ENCODE measurements at regions not wholly inside any gene's neighbourhood (a gene's known extent, or its start where the extent isn't known, plus 50 kb on each side); places are given as distances from the start of the nearest gene placed in this dataset.
"Not testable (repeated sequence)": the region's sequence is repeated elsewhere in the genome, so short reads cannot be mapped to it uniquely, and the experiment has no call there.

DNA sequence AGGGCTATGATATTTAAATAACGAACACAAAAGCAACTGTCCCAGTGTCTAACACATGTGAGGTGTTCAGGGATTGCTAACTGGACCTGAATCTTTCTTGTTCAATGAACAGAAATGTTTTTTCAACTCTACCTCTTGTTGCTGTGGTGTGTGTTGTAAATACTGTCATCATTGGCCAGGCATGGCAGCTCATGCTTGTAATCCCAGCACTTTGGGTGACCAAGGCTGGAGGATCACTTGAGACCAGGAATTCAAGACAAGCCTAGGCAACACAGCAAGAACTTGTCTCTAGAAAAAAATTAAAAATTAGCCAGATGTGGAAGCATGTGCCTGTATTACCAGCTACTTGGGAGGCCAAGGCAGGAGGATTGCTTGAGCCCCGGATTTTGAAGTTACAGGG lies 1250.9 kb downstream of the TYW1 start:
- H3K4me3 ChIP-seq (ENCODE audit: low read length in 3 of 3), result no peak overlapping the region
- H3K36me3 ChIP-seq (ENCODE audit: control insufficient read depth in 2 of 3, insufficient read depth in 3 of 3, low read length in 3 of 3), result no peaks in the 10 kb centered on the region
- peaks cover 0 to 4% (median 0%) of the 10 kb centered on the region in 3 donors for H3K9me3 ChIP-seq (ENCODE audit: control insufficient read depth in 2 of 3, insufficient read depth in 1 of 3, low read length in 3 of 3)
- H3K27ac ChIP-seq (ENCODE audit: low read depth in 2 of 2, low read length in 2 of 2), result no peak overlapping the region
- H3K4me1 ChIP-seq (ENCODE audit: control insufficient read depth in 2 of 3, insufficient read depth in 2 of 3, low read depth in 1 of 3, low read length in 3 of 3), result no peaks in the 10 kb centered on the region
- DNase-seq (peak in 1 of 5 donors; percentile 40), FAIRE-seq (no peak)
- TF ChIP-seq, protein P1, sequence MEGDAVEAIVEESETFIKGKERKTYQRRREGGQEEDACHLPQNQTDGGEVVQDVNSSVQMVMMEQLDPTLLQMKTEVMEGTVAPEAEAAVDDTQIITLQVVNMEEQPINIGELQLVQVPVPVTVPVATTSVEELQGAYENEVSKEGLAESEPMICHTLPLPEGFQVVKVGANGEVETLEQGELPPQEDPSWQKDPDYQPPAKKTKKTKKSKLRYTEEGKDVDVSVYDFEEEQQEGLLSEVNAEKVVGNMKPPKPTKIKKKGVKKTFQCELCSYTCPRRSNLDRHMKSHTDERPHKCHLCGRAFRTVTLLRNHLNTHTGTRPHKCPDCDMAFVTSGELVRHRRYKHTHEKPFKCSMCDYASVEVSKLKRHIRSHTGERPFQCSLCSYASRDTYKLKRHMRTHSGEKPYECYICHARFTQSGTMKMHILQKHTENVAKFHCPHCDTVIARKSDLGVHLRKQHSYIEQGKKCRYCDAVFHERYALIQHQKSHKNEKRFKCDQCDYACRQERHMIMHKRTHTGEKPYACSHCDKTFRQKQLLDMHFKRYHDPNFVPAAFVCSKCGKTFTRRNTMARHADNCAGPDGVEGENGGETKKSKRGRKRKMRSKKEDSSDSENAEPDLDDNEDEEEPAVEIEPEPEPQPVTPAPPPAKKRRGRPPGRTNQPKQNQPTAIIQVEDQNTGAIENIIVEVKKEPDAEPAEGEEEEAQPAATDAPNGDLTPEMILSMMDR (IDR thresholded peaks at IDR 0.05; ENCODE audit: borderline replicate concordance, extremely low read depth, insufficient read depth), result no peak
- no peaks in the 10 kb centered on the region for H3K27me3 ChIP-seq (ENCODE audit: control insufficient read depth, insufficient read depth, low read length)
- no peak overlapping the region for H3K9ac ChIP-seq (ENCODE audit: low read length in 3 of 3)
- intact Hi-C loops (cut with DNase I), result no loop called here

DNA sequence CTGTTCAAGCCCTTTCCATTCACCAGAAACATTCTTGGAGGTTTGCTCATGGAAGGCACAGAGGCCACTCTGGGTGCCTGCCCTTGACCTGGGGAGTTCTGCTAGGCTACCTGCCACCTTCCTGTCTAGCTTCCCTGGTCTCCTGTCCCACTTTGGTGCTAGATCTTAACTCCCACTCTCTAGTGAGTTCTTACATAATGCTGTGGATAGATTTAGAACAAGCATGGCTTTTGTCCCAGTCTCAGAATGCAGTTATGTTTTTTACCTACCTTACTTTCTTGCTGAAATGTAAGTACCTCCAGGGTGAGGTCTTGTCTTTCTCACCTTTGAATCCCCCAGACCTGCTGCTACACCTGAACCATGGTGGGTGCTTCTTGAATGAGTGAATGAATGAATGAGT lies 1252.3 kb downstream of the TYW1 start:
- DNase-seq (no peak), FAIRE-seq (no peak)
- H3K9ac ChIP-seq (ENCODE audit: low read length in 3 of 3), result no peak overlapping the region
- TF ChIP-seq, protein P1 (IDR thresholded peaks at IDR 0.05; ENCODE audit: borderline replicate concordance, extremely low read depth, insufficient read depth), result no peak
- no peaks in the 10 kb centered on the region for H3K27me3 ChIP-seq (ENCODE audit: control insufficient read depth, insufficient read depth, low read length)
- H3K36me3 ChIP-seq (ENCODE audit: control insufficient read depth in 2 of 3, insufficient read depth in 3 of 3, low read length in 3 of 3), result no peaks in the 10 kb centered on the region
- no peak overlapping the region for H3K4me3 ChIP-seq (ENCODE audit: low read length in 3 of 3)
- peaks cover 0 to 4% (median 0%) of the 10 kb centered on the region in 3 donors for H3K9me3 ChIP-seq (ENCODE audit: control insufficient read depth in 2 of 3, insufficient read depth in 1 of 3, low read length in 3 of 3)
- intact Hi-C loops (cut with DNase I), result no loop called here
- no peak overlapping the region for H3K27ac ChIP-seq (ENCODE audit: low read depth in 2 of 2, low read length in 2 of 2)
- H3K4me1 ChIP-seq (ENCODE audit: control insufficient read depth in 2 of 3, insufficient read depth in 2 of 3, low read depth in 1 of 3, low read length in 3 of 3), result no peaks in the 10 kb centered on the region

DNA sequence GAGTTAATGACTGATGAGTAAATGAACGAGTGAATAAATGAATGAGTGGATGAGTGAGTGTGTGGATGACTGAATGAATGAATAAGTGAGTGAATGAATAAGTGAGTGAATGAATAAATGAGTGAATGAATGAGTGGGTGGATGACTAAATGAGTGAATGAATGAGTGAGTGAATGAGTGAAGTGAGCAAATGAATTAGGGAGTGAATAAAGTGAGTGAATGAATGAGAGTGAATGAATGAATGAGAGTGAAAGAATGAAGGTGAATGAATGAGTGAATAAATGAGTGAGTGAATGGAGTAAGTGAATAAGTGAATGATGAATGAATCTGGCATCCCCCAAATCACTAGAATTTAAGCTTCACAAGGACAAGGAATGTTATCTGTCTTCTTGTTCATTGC lies 1253.0 kb downstream of the TYW1 start:
- Histone ChIP-seq H3K4me3 (ENCODE audit: low read length in 3 of 3) (no peak overlapping the region), H3K9me3 (ENCODE audit: control insufficient read depth in 2 of 3, insufficient read depth in 1 of 3, low read length in 3 of 3) (peaks cover 0 to 4% (median 0%) of the 10 kb centered on the region in 3 donors), H3K36me3 (ENCODE audit: control insufficient read depth in 2 of 3, insufficient read depth in 3 of 3, low read length in 3 of 3) (no peaks in the 10 kb centered on the region), H3K27me3 (ENCODE audit: control insufficient read depth, insufficient read depth, low read length) (peaks cover 3% of the 10 kb centered on the region), H3K27ac (ENCODE audit: low read depth in 2 of 2, low read length in 2 of 2) (no peak overlapping the region), H3K9ac (ENCODE audit: low read length in 3 of 3) (no peak overlapping the region), H3K4me1 (ENCODE audit: control insufficient read depth in 2 of 3, insufficient read depth in 2 of 3, low read depth in 1 of 3, low read length in 3 of 3) (no peaks in the 10 kb centered on the region)
- intact Hi-C loops (cut with DNase I), result no loop called here
- TF ChIP-seq, protein P1 (IDR thresholded peaks at IDR 0.05; ENCODE audit: borderline replicate concordance, extremely low read depth, insufficient read depth), result no peak
- no peak for FAIRE-seq
- DNase-seq, result no peak

DNA sequence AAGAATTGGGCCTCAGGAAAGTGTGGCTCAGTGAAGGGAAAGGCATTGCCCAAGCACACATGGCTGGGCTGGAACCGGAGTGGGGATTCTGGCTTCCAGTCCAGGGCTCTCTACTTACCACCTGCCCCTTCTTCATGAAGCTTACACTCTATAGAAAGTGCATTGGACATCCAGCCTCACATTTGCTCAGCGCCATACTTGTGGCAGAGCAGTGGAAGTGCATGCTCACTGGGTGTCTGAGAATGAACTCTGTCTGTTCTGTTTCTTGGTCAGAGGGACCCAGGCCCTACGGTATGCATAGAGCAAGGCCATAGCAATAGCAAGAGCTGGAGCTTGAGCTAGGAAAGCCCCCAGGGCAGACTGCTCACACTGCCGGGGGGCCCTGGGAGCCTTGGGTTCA lies 1253.5 kb downstream of the TYW1 start:
- Histone ChIP-seq H3K9me3 (ENCODE audit: control insufficient read depth in 2 of 3, insufficient read depth in 1 of 3, low read length in 3 of 3) (peaks cover 0 to 4% (median 0%) of the 10 kb centered on the region in 3 donors), H3K9ac (ENCODE audit: low read length in 3 of 3) (no peak overlapping the region), H3K4me1 (ENCODE audit: control insufficient read depth in 2 of 3, insufficient read depth in 2 of 3, low read depth in 1 of 3, low read length in 3 of 3) (no peaks in the 10 kb centered on the region), H3K27me3 (ENCODE audit: control insufficient read depth, insufficient read depth, low read length) (peaks cover 3% of the 10 kb centered on the region), H3K27ac (ENCODE audit: low read depth in 2 of 2, low read length in 2 of 2) (no peak overlapping the region), H3K4me3 (ENCODE audit: low read length in 3 of 3) (no peak overlapping the region), H3K36me3 (ENCODE audit: control insufficient read depth in 2 of 3, insufficient read depth in 3 of 3, low read length in 3 of 3) (no peaks in the 10 kb centered on the region)
- FAIRE-seq, result no peak
- TF ChIP-seq, protein P1 (IDR thresholded peaks at IDR 0.05; ENCODE audit: borderline replicate concordance, extremely low read depth, insufficient read depth), result no peak
- intact Hi-C loops (cut with DNase I), result no loop called here
- no peak for DNase-seq

DNA sequence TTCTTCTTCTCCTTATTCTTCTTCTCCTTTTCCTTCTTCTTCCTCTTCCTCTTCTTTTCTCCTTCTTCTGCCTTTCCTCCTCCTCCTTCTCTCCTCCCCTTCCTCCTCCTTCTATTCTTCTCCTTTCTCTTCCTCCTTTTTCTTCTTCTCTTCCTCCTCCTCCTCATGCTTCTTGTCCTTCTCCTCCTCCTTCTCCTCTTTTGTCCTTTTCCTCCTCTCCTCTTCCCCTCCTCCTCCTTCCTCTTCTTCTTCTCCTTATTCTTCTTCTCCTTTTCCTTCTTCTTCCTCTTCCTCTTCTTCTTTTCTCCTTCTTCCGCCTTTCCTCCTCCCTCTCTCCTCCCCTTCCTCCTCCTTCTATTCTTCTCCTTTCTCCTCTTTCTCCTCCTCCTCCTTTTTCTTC lies 1258.2 kb downstream of the TYW1 start:
- FAIRE-seq; intact Hi-C loops (cut with DNase I): not testable (repeated sequence)

More for the DNA sequence above, 1258.2 kb downstream of the TYW1 start:
- H3K4me3 ChIP-seq (ENCODE audit: low read length in 3 of 3); H3K27me3 ChIP-seq (ENCODE audit: control insufficient read depth, insufficient read depth, low read length); H3K9me3 ChIP-seq (ENCODE audit: control insufficient read depth in 2 of 3, insufficient read depth in 1 of 3, low read length in 3 of 3); H3K36me3 ChIP-seq (ENCODE audit: control insufficient read depth in 2 of 3, insufficient read depth in 3 of 3, low read length in 3 of 3); H3K4me1 ChIP-seq (ENCODE audit: control insufficient read depth in 2 of 3, insufficient read depth in 2 of 3, low read depth in 1 of 3, low read length in 3 of 3); H3K9ac ChIP-seq (ENCODE audit: low read length in 3 of 3); H3K27ac ChIP-seq (ENCODE audit: low read depth in 2 of 2, low read length in 2 of 2); DNase-seq: not testable (repeated sequence)

Measured in kidney (tissue), 13 donors.